ENCODE measurements at regions not wholly inside any gene's neighbourhood (a gene's known extent, or its start where the extent isn't known, plus 50 kb on each side); places are given as distances from the start of the nearest gene placed in this dataset.

GRCh38 chr3:3737531-3737930 is 61.7 kb upstream of the LRRN1 start:
- TF ChIP-seq CTCF (IDR thresholded peaks at IDR 0.05), result no peak
- no peak for TF ChIP-seq POLR2A (IDR thresholded peaks at IDR 0.05)

Measured in uterus (tissue), 2 donors.